IPS DF 4.7 (cell line): ENCODE measurements at regions not wholly inside any gene's neighbourhood (a gene's known extent, or its start where the extent isn't known, plus 50 kb on each side); places are given as distances from the start of the nearest gene placed in this dataset.
A peak's percentile ranks its signal among the peaks of the same experiment; 100 is the strongest.

Experiments
- DNase-seq: peaks from one replicate; pipeline ENCODE4 v3.0.0-alpha.2; 2013; ENCODE audit warnings: low spot score; ENCODE audit errors: extremely low read depth

- DNase-seq = no peak
Observed at GRCh38 chr12:11946161-11946560, 124.6 kb upstream of the BCL2L14 start.

- DNase-seq = no peak
Observed at GRCh38 chr12:11947213-11947612, 123.5 kb upstream of the BCL2L14 start.

DNA sequence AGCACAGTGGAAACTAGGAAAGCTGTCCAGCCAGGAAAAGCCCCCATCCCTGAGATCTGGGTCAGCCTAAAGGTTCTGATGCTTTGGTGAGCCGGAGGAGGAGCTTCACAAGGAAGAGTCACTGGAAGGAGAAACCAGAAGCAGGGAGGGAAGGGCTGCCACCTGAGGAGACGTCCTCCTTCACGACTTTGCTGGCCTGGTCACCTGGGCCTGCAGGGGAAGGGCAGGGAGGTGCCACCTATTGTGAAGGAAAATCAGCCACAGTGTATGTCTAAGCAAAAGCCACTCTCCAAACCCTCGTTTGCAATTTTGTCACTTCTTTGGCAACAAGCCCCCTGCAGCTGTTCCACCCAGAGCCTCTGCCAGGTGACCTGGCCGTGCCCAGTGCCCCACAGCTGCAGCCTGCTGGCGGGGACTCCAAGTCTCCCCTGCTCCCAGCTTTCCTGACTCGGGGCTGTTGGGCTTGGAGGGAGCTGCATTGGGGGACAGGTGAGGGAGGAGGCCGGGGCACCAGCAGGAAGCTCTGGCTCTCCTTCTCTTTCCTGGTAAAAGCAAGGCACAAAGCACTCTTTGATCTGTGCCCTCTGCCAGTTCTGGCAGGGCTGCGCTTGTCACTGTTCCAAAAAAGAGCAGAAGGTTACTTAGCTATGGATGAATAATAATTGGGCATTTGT, 120.9 kb upstream of the BCL2L14 start:
- DNase-seq = no peak

DNA sequence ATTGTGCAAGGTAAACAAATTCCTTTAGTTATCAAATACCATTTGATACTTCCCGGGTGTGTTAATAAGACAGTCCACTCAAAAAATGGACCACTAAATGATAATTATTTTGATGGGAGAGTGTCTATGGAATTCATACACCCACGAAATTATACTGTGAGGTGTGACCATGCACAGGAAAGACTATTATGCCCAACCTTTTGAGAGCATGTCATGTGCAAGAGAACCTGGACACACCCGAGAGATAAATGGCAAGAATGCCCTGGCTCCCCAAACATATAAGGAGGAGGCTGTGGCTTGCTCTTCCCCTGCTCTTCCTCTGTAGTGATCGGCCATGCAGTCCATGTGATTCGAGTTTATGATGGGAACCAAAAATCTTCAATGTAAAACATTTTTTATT, 119.5 kb upstream of the BCL2L14 start:
- DNase-seq = no peak

DNA sequence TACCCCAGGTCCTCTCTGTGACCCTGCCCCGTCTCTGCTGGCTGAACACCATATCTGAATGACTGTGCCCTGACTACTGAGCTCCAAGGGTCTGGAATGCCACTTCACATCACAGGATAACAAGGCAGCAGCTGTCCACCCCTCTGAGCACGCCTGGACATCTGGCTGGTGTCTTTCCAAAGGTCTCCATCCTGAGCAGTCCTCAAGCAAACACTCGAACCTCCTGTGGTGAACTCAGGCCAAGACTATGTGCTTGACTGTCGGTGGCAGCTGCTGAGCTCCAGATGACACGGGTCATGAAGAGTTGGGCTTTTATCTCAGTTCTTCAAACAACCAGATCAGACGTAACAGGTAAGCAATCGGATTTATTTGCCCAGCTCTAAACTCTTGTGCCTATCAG, 117.2 kb upstream of the BCL2L14 start:
- no peak for DNase-seq

DNA sequence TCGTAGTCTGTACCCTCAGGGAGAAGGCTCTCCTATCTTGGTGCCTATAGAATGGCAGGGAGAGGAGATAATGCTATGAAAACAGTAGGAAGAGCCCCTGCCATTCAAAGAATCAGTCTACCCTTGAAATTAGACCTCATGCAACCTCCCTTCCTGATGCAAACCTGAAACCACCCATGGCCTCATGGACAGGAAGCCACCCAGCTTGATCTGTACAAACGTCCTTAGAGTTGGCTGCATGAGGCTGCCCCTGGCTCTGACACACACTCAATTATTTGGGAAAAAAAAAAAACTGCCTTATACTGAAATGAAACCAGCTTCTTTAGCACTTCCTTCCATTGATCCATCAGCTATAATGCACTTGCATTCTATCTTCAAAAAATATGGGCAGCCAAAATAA, 116.6 kb upstream of the BCL2L14 start:
- no peak for DNase-seq

DNA sequence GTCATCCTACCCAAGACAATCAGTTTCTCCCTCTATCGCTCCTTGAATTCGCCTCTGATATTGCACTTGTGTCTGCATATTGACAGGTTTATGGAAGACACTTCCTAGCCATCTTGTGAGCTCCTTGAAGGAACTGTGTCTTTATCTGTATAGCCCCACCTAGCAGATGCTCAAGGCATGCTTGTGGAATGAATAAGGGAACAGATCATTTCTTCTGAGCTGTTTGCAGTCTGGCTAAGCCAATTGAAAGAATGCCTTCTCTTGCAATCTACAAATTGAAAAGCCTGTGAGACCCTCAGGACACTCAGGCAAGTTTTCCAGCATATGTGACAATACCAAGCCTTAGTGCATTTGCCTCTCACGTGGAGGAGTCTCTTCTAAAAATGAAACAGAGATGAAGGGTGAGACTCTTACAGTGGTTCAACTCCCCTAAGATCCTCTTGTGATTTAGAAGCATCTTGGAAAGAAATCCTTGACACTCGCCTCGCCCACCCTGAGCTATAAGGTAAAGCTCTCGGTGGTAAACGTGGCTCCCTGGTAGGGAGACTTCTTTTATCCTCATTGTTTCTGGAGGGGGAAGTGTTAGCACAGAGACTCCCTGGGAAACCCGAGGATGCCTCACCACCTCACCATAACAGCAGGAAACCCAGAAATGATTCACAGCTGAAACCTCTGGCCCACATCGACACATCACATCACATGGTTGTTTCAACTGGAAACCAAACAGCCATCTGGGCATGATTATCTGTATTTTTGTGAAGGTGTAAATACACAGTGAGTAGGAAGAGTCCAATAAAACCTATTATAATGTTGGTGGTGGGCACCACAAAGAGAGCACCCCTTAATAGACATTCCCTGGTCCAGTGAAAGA, 112.3 kb upstream of the BCL2L14 start:
- no peak for DNase-seq

DNA sequence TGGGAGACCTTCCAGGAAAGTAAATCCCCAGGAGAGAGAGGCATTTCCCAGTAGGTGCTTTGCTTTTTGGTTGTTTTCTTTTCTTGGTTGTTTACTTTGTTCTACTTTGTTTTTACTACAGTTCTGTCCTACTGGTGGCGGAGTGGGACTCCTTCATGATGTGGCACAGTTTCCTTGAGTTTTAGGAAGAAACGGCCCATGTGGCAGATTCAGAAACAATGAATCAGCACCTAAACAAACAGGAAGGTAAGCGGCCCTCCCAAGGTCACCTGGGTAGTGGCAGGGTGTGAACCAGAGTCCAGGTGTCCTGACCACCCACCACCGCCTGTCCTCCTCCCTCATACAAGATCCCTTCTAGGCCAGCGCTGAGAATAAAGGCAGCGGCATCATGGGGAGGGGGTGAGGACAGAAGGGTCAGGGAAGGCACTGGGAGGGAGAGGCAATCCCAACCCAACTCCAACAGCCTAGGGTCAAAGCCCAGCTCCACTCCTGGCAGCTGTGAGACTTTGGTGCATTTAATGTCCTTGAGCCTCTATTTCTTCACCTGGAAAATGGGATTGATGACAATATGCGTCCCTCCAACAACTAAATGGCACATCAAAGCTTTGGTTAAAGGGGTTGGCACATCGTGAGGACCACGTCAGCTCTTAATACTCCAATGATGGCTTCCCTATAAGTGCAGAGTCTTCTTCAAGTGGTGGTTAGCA, 111.5 kb upstream of the BCL2L14 start:
- DNase-seq = no peak

GRCh38 chr12:11960646-11961045, 110.1 kb upstream of the BCL2L14 start:
- DNase-seq = no peak

GRCh38 chr12:11961686-11962085, 109.1 kb upstream of the BCL2L14 start:
- DNase-seq = no peak

DNA sequence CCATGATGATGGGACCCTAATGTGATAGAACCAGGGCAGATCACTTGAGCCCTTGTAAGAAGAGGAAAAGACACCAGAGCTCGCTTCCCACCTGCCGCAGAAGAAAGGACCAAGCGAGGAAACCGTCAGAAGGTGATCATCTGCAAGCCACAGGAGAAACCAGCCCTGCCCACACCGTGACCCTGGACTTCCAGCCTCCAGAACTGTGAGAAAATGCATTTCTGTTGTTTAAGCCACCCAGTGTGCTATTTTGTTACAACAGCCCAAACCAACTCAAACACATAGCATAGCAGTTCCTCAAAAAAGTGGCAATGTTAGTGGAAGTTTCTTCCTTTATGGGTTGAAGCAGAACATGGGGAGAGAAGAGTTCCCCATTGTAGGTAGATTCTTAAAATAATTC, 107.9 kb upstream of the BCL2L14 start:
- DNase-seq = no peak

GRCh38 chr12:11963841-11964471, 106.8 kb upstream of the BCL2L14 start:
- no peak for DNase-seq

DNA sequence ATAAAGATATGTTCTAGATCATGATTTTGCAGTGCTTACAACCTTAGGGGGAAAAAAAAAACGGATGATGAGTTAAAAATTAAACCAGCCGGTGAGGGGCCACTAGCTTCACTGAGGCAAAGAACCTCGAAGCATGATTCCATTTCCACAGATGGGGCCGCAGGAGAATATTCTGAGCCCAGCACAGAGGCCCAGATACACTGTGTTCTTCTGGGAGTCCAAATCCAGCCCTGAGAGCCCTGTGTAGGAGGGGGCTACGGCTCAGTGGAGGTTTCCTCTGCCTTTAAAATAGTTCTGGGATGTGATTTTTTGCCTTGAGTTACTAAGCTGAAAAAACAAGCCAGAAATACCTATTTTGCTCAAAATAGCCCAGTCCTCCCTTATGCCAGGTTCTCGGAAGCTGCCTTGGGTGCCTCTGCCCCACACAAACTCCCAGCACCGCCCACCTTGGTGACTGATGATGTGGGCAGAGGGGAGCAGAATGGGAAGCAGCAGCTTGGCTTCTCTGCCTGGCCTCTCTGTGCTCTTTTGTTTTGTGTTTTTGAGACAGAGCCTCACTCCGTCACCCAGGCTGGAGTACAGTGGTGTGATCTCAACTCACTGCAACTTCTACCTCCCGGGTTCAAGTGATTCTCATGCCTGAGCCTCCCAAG, 105.4 kb upstream of the BCL2L14 start:
- DNase-seq = no peak

GRCh38 chr12:11967376-11968047, 103.2 kb upstream of the BCL2L14 start:
- no peak for DNase-seq

GRCh38 chr12:11968048-11968383, 102.7 kb upstream of the BCL2L14 start:
- no peak for DNase-seq

GRCh38 chr12:11968516-11968915, 102.2 kb upstream of the BCL2L14 start:
- DNase-seq = no peak

DNA sequence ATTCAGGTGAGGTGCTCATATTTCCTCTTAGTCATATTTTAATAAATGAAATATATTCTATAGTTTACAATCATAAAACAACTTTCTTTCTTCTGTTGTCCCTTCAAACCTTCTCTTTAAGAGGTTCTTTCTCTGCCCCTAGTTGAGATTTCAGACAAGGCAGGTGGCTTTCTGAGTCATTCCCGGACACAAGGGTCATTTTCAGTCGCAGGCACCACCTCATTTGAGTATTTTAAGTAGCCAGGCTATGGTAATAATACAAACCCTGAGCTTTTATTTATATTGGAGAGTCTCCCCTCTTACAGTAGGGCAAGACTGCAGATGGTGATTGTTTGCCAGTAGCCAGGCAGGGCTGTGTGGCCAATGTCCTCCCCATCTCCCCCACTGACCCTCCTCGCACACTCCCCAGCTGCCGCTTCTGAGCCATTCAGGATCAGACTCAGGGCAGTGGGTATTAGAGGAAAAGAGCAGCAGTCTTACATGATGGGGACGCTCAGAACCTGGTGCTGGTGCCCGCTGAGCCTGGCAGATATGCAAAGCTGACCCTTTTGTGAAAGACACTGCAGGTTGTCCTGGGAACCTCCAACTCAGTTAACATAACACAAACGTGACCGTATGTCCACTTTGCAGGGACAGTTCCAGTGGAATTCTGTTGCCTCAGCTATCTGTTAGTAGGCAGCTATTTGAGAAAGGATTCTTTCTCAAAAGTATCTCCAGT, 101.1 kb upstream of the BCL2L14 start:
- peak; percentile 16 for DNase-seq

- DNase-seq = no peak
Observed at GRCh38 chr12:11970155-11970520, 100.6 kb upstream of the BCL2L14 start.

GRCh38 chr12:11973396-11973795, 97.3 kb upstream of the BCL2L14 start:
- DNase-seq = no peak

- no peak for DNase-seq
Observed at GRCh38 chr12:11976005-11976404, 94.7 kb upstream of the BCL2L14 start.
